T-helper 1 cell treated with Interleukin-12 subunit alpha and Interleukin-12 subunit beta and Interleukin-4 antibody, amounts not matched to agents 30 μg/mL and 1 μg/mL, for 36 hours (primary cell): ENCODE measurements at regions not wholly inside any gene's neighbourhood (a gene's known extent, or its start where the extent isn't known, plus 50 kb on each side); places are given as distances from the start of the nearest gene placed in this dataset.

Source experiments
- H3K27ac Mint-ChIP-seq: one replicate; pipeline ENCODE4 v1.8.0; 2021; ENCODE audit warnings: mild to moderate bottlenecking, mixed read lengths
- H3K27me3 Mint-ChIP-seq: one replicate; pipeline ENCODE4 v1.8.0; 2021; ENCODE audit warnings: low read depth, mixed read lengths
- H3K36me3 Mint-ChIP-seq: one replicate; pipeline ENCODE4 v1.8.0; 2021; ENCODE audit warnings: low read depth, mixed read lengths
- H3K4me1 Mint-ChIP-seq: one replicate; pipeline ENCODE4 v1.8.0; 2021; ENCODE audit warnings: low read depth, mixed read lengths
- H3K4me3 Mint-ChIP-seq: one replicate; pipeline ENCODE4 v1.8.0; 2021; ENCODE audit warnings: mild to moderate bottlenecking, moderate library complexity, mixed read lengths
- H3K9me3 Mint-ChIP-seq: one replicate; pipeline ENCODE4 v1.8.0; 2021; ENCODE audit warnings: mixed read lengths

DNA sequence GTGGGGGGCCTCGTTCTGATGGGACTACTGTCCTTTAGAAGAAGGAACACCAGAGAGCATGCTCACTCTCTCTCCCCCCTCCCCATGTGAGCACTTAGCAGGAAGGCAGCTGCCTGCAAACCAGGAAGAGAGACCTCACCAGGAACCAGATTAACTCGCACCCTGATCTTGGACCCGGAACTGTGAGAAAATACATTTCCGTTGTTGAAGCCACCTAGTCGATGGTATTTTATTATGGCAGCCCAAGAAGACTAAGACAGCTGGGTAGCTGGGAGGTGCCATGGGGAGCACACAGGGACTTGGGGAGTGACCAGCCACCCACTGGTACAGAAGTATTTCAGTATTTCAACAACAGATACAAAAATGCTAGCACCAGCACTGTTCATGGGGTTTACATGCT lies 59.0 kb downstream of the VCPKMT start:
- Mint-ChIP-seq H3K36me3 (peaks cover 17% of the 10 kb centered on the region), H3K4me3 (no peak overlapping the region), H3K4me1 (peaks cover 44% of the 10 kb centered on the region), H3K9me3 (no peaks in the 10 kb centered on the region), H3K27me3 (no peaks in the 10 kb centered on the region), H3K27ac (no peak overlapping the region)

DNA sequence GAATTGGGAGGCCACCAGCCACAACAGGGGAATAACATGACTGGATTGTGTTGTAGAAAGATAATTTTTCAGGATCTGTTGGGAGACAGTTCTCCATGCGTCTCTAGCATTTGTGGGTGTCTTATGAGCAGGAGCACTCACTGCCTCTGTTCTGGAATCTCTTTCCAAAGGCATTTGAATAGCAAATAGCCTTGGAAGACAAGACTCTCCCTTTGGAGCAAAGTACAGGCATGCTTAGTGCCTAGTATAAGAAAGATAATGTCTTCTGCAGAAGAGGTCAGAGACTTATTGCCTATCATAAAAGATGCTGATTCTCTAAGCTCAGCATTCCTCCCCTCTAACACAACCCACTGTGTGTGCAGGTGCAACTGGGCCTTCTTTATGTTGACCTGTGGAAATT lies 58.3 kb downstream of the VCPKMT start:
- peaks cover 18% of the 10 kb centered on the region for H3K36me3 Mint-ChIP-seq
- H3K4me1 Mint-ChIP-seq = peaks cover 51% of the 10 kb centered on the region

More for the DNA sequence above, 58.3 kb downstream of the VCPKMT start:
- H3K4me3 Mint-ChIP-seq = no peak overlapping the region
- no peaks in the 10 kb centered on the region for H3K27me3 Mint-ChIP-seq
- H3K27ac Mint-ChIP-seq = no peak overlapping the region
- H3K9me3 Mint-ChIP-seq = no peaks in the 10 kb centered on the region
